Neuronal stem cell (in vitro differentiated cells): ENCODE measurements at regions not wholly inside any gene's neighbourhood (a gene's known extent, or its start where the extent isn't known, plus 50 kb on each side); places are given as distances from the start of the nearest gene placed in this dataset.

Source experiments
- DNase-seq: peaks from one replicate; pipeline ENCODE4 v3.0.0-alpha.2; 2013; ENCODE audit warnings: low spot score
- H2AFZ ChIP-seq: one replicate; pipeline ENCODE4 v1.6.1; 2013; ENCODE audit warnings: mild to moderate bottlenecking, low read length, inconsistent platforms
- H2AK5ac ChIP-seq: 2 replicates; pipeline ENCODE4 v1.6.1; 2013; ENCODE audit warnings: low read depth, mild to moderate bottlenecking, inconsistent platforms, low read length, moderate library complexity, mixed read lengths
- H2BK120ac ChIP-seq: 2 replicates; pipeline ENCODE4 v1.6.1; 2013; ENCODE audit warnings: low read depth, mild to moderate bottlenecking, inconsistent platforms, low read length, moderate library complexity, mixed read lengths
- H2BK12ac ChIP-seq: one replicate; pipeline ENCODE4 v1.6.1; 2013; ENCODE audit warnings: low read length, inconsistent platforms
- H2BK15ac ChIP-seq: 2 replicates; pipeline ENCODE4 v1.6.1; 2013; ENCODE audit warnings: mild to moderate bottlenecking, low read length, inconsistent platforms, mixed read lengths
- H2BK5ac ChIP-seq: one replicate; pipeline ENCODE4 v1.6.1; 2013; ENCODE audit warnings: inconsistent platforms, mild to moderate bottlenecking, low read length, moderate library complexity
- H3K14ac ChIP-seq: one replicate; pipeline ENCODE4 v1.6.1; 2013; ENCODE audit warnings: low read length, inconsistent platforms
- H3K18ac ChIP-seq: 2 replicates; pipeline ENCODE4 v1.6.1; 2013; ENCODE audit warnings: low read length, inconsistent platforms
- H3K23ac ChIP-seq: 2 replicates; pipeline ENCODE4 v1.6.1; 2013; ENCODE audit warnings: low read depth, mild to moderate bottlenecking, mixed read lengths, low read length, inconsistent platforms; ENCODE audit not compliant: poor library complexity
- H3K27ac ChIP-seq: replicated peaks from 3 replicates; pipeline ENCODE4 v1.5.1; 2013; ENCODE audit warnings: low read length, inconsistent platforms
- H3K27me3 ChIP-seq, 3 experiments: 2 replicates each; pipeline ENCODE4 v1.6.1; 2013; ENCODE audit warnings: low read length in 3 of 3, mild to moderate bottlenecking in 2 of 3, inconsistent platforms in 1 of 3, low read depth in 1 of 3, mixed read lengths in 1 of 3, moderate library complexity in 1 of 3; ENCODE audit not compliant: control insufficient read depth in 3 of 3, insufficient read depth in 3 of 3
- H3K36me3 ChIP-seq, 2 donors: replicated peaks in 1 of 2; 2 replicates each; pipeline ENCODE4 v1.6.1; 2013; ENCODE audit warnings: low read length in 2 of 2; ENCODE audit not compliant: control insufficient read depth in 2 of 2, insufficient read depth in 2 of 2
- H3K4ac ChIP-seq: 2 replicates; pipeline ENCODE4 v1.6.1; 2013; ENCODE audit warnings: inconsistent platforms, mild to moderate bottlenecking, low read length, moderate library complexity
- H3K4me1 ChIP-seq, 2 donors: 1 replicate in 1 of 2; 2 replicates in 1 of 2; pipeline ENCODE4 v1.6.1; 2013; ENCODE audit warnings: low read length in 2 of 2, low read depth in 1 of 2; ENCODE audit not compliant: control insufficient read depth in 2 of 2, insufficient read depth in 1 of 2
- H3K4me2 ChIP-seq: one replicate; pipeline ENCODE4 v1.6.1; 2013; ENCODE audit warnings: mild to moderate bottlenecking, low read length, inconsistent platforms; ENCODE audit not compliant: insufficient read depth, poor library complexity, severe bottlenecking
- H3K4me3 ChIP-seq, 2 donors: 2 replicates each; pipeline ENCODE4 v1.5.1; 2013; ENCODE audit warnings: low read length in 2 of 2, mild to moderate bottlenecking in 2 of 2, inconsistent platforms in 1 of 2, moderate library complexity in 1 of 2
- H3K79me1 ChIP-seq: one replicate; pipeline ENCODE4 v1.6.1; 2013; ENCODE audit warnings: low read depth, mild to moderate bottlenecking, inconsistent platforms, low read length, moderate library complexity
- H3K9ac ChIP-seq: one replicate; pipeline ENCODE4 v1.6.1; 2013; ENCODE audit warnings: mild to moderate bottlenecking, low read depth, low read length, inconsistent platforms; ENCODE audit not compliant: poor library complexity
- H3K9me3 ChIP-seq, 2 donors: replicated peaks in 1 of 2; 2 replicates each; pipeline versions ENCODE3 to v1.6.1; 2013; ENCODE audit warnings: low read length in 2 of 2, mild to moderate bottlenecking in 2 of 2, inconsistent platforms in 1 of 2, low read depth in 1 of 2, mixed read lengths in 1 of 2, moderate library complexity in 1 of 2; ENCODE audit not compliant: control insufficient read depth in 2 of 2, insufficient read depth in 1 of 2
- H4K8ac ChIP-seq: one replicate; pipeline ENCODE4 v1.6.1; 2013; ENCODE audit warnings: low read depth, mild to moderate bottlenecking, inconsistent platforms, low read length, moderate library complexity
- H4K91ac ChIP-seq: one replicate; pipeline ENCODE4 v1.6.1; 2013; ENCODE audit warnings: low read length, low read depth, mild to moderate bottlenecking, inconsistent platforms; ENCODE audit not compliant: poor library complexity
- WGBS, 2 donors: extraction: QIAGEN DNeasy Blood & Tissue Kit; methylation state at CpG; one replicate each; pipeline ENCODE4 v1.1.7; 2013; ENCODE audit warnings: missing lambda C conversion rate in 2 of 2, mixed read lengths in 1 of 2; ENCODE audit not compliant: insufficient read length in 2 of 2, insufficient replicate concordance in 1 of 2; ENCODE audit errors: extremely low coverage in 2 of 2; 5-methylcytosine and 5-hydroxymethylcytosine counted together

DNA sequence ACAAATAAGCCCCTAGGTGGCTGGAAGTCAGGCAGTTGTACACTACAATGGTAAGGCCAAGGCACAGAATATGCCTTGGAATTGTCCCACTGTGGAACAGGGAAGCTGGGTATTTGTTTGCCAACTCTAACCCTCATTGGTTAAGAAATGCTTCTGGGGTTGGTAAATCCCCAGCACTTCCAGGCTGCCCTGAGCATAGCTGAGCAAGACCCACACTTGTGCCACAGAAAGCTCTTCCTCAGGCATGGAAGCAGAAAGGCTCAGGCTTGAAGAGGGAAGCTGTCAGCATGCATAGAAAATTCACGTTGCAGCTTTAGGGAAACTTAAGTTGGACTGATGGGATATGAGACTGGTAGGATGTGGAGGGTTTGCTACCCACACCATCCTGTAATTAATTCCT, 86.9 kb upstream of the PLCL2 start:
- Histone ChIP-seq H2AK5ac (no peak overlapping the region), H2BK15ac (no peak overlapping the region), H3K4me1 (no peaks in the 10 kb centered on the region), H3K27ac (no peak overlapping the region), H3K4ac (no peak overlapping the region), H3K14ac (no peak overlapping the region), H2BK120ac (no peak overlapping the region), H2BK12ac (no peak overlapping the region), H3K18ac (no peak overlapping the region), H2AFZ (no peak overlapping the region), H3K9me3 (no peaks in the 10 kb centered on the region), H3K23ac (no peak overlapping the region), H3K9ac (no peak overlapping the region), H3K4me3 (no peak overlapping the region), H4K91ac (no peak overlapping the region), H3K36me3 (no peaks in the 10 kb centered on the region), H4K8ac (no peak overlapping the region), H3K27me3 (no peaks in the 10 kb centered on the region), H3K79me1 (no peaks in the 10 kb centered on the region), H3K4me2 (no peak overlapping the region), H2BK5ac (no peak overlapping the region)
- DNase-seq, result no peak
- WGBS, 2 donors, result no CpG with 5 or more reads among the region's 1 CpG

DNA sequence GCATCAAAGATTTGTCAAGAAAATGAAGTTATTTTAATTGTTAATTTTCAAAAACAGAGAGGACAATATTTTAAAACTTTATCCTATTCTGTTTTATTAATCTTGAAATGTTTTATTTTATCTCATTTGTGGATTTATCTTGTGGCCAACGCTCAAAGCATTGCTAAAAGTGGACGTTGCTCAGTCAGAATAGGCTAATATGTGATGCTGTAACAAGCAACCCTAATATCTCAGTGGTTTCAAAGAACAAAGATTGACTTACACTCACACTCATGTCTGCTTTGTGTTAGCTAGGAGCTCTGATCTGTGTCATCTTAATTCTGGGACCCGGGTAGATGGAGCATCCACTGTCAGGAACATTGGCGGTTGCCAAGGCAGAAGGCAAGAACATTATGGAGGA, 86.0 kb upstream of the PLCL2 start:
- Histone ChIP-seq H3K18ac (no peak overlapping the region), H3K4me1 (no peaks in the 10 kb centered on the region), H3K79me1 (no peaks in the 10 kb centered on the region), H3K4me3 (no peak overlapping the region), H4K8ac (no peak overlapping the region), H3K27me3 (no peaks in the 10 kb centered on the region), H3K36me3 (no peaks in the 10 kb centered on the region), H3K9ac (no peak overlapping the region), H2AK5ac (no peak overlapping the region), H3K4me2 (no peak overlapping the region), H2BK15ac (no peak overlapping the region), H3K27ac (no peak overlapping the region), H3K23ac (no peak overlapping the region), H2BK12ac (no peak overlapping the region), H4K91ac (no peak overlapping the region), H2BK120ac (no peak overlapping the region), H3K4ac (no peak overlapping the region), H3K14ac (no peak overlapping the region), H2AFZ (no peak overlapping the region), H2BK5ac (no peak overlapping the region), H3K9me3 (no peaks in the 10 kb centered on the region)
- no CpG with 5 or more reads among the region's 4 CpGs for WGBS, 2 donors
- DNase-seq, result no peak

DNA sequence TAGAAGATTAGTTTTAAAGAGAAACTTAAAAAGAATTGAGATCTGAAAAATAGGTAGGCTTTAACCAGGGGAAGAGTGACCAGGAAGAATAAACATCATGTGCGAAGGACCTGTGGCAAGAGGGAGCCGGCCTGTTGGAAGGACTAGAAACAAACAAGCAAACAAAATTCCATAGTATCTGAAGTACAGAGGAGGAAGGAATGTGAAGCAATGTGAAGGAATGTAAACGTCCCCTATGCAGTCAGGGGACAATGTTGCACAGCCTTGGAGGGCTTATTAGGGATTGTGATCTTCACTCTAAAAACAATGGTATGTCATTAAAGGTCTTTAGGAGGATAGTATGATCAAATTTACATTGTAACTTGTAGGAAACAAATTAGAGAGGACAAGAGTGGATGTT, 84.4 kb upstream of the PLCL2 start:
- no peak overlapping the region for H3K18ac ChIP-seq
- no peak for DNase-seq
- H3K14ac ChIP-seq, result no peak overlapping the region
- H3K4me2 ChIP-seq, result no peak overlapping the region
- no peaks in the 10 kb centered on the region for H3K27me3 ChIP-seq
- H2BK15ac ChIP-seq, result no peak overlapping the region
- H2BK12ac ChIP-seq, result no peak overlapping the region
- H2AK5ac ChIP-seq, result no peak overlapping the region
- H3K4ac ChIP-seq, result no peak overlapping the region
- no peaks in the 10 kb centered on the region for H3K4me1 ChIP-seq
- H3K27ac ChIP-seq, result no peak overlapping the region
- no peak overlapping the region for H2AFZ ChIP-seq
- WGBS, 2 donors, result no CpG with 5 or more reads among the region's 3 CpGs
- no peak overlapping the region for H3K9ac ChIP-seq
- H3K4me3 ChIP-seq, result no peak overlapping the region
- no peaks in the 10 kb centered on the region for H3K79me1 ChIP-seq
- H3K36me3 ChIP-seq, result no peaks in the 10 kb centered on the region
- H2BK5ac ChIP-seq, result no peak overlapping the region
- H4K91ac ChIP-seq, result no peak overlapping the region
- no peaks in the 10 kb centered on the region for H3K9me3 ChIP-seq
- no peak overlapping the region for H4K8ac ChIP-seq
- no peak overlapping the region for H3K23ac ChIP-seq
- no peak overlapping the region for H2BK120ac ChIP-seq

DNA sequence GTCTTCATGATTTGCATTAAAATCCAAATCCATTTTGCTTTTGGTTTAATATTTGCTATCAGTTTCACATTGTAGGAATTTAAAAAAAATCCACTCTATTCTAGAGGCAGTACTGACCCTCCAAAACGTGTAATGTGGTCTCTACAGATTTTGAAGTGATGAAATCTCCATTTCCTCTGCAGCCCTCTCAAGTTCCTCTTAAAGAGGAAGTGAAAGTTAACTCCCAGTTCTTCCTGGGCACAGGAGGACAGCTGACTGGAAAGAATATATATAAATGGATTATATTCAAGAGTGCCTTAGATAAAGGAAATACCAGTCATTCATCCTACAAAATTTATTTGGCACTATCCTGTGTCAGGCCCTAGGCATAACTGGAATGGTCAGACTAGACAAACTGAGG, 83.5 kb upstream of the PLCL2 start:
- no peak overlapping the region for H3K4me2 ChIP-seq
- no peak overlapping the region for H4K8ac ChIP-seq
- no peaks in the 10 kb centered on the region for H3K4me1 ChIP-seq
- H3K14ac ChIP-seq, result no peak overlapping the region
- H3K18ac ChIP-seq, result no peak overlapping the region
- no peak overlapping the region for H3K27ac ChIP-seq
- WGBS, 2 donors, result no CpG with 5 or more reads among the region's 1 CpG
- H3K9me3 ChIP-seq, result no peaks in the 10 kb centered on the region
- H3K27me3 ChIP-seq, result no peaks in the 10 kb centered on the region
- H3K9ac ChIP-seq, result no peak overlapping the region
- H3K4me3 ChIP-seq, result no peak overlapping the region
- no peaks in the 10 kb centered on the region for H3K79me1 ChIP-seq
- no peak overlapping the region for H3K4ac ChIP-seq
- H3K23ac ChIP-seq, result no peak overlapping the region
- DNase-seq, result no peak
- H2BK15ac ChIP-seq, result no peak overlapping the region
- H2BK5ac ChIP-seq, result no peak overlapping the region
- H2AFZ ChIP-seq, result no peak overlapping the region
- H2AK5ac ChIP-seq, result no peak overlapping the region
- no peak overlapping the region for H4K91ac ChIP-seq
- H2BK120ac ChIP-seq, result no peak overlapping the region
- no peaks in the 10 kb centered on the region for H3K36me3 ChIP-seq
- H2BK12ac ChIP-seq, result no peak overlapping the region
